GM21825 (cell line): ENCODE measurements at regions not wholly inside any gene's neighbourhood (a gene's known extent, or its start where the extent isn't known, plus 50 kb on each side); places are given as distances from the start of the nearest gene placed in this dataset.
"Not testable (repeated sequence)": the region's sequence is repeated elsewhere in the genome, so short reads cannot be mapped to it uniquely, and the experiment has no call there.

Experiments used
- ATAC-seq: cut with Tn5 transposase; IDR thresholded peaks from one replicate; pipeline ENCODE4 v1.9.1; 2021; ENCODE audit warnings: mild to moderate bottlenecking, moderate library complexity; ENCODE audit not compliant: unreplicated experiment

DNA sequence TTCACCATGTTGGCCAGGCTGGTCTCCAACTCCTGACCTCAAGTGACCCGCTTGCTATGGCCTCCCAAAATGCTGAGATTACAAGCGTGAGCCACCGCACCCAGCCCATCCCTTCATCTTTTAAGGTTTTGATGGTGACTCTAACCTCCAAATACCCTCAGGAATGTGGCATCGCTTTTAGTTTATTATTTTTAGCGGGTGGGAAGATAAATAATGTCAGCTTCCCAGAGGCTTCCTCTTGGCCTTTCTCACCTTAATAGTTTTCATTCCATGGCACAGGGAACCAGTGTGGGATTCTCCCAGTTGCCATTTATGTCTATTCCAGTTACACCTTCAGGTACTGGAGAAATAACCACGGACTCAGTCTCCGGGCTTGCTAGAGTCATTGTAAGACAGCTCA, 92.1 kb upstream of the LRRN2 start:
- no peak for ATAC-seq

DNA sequence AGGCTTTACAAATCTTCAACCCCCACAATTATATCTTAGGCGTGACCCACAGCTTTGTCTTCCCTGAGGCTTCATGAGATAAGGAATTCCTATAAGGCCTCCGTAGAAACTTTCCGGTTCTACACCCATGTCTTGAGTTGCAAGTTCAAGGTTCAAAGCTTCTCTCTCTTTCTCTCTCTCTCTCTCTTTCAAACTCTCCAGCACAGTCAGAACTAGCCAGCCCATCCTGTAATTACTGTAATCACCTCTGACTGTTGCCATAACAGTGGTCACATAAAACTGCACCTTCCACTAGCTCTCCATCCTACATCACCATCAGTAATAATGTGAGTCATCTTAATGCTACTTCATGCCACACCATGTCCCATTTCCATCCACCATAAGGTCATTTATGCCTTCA, 90.0 kb upstream of the NFASC start:
- no peak for ATAC-seq

DNA sequence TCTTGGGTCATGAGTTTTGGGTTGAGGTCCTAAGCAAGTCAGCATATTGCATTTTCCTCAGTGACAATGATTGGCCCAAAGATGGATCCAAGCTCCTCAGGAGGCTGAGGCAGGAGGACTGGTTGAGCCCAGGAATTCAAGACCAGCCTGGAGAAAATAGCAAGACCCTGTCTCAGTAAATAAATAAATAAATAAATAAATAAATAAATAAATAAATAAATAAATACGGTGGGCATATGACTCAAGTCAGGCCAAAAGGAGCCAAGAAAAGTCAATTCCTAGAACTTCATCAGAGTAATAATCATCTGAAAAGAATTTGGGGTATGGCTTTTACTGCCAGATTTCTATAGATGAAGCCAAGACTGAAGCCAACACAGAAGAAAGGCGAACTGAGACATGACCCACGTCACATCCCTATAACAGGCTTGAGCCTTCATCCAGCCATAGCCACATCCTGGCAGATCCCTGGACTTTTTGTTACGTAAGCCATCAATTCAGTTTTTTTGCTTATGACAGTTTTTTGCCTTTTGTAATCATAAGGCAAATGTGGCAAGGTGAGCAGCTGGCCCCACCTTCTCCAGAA, 88.5 kb upstream of the NFASC start:
- ATAC-seq = no peak

DNA sequence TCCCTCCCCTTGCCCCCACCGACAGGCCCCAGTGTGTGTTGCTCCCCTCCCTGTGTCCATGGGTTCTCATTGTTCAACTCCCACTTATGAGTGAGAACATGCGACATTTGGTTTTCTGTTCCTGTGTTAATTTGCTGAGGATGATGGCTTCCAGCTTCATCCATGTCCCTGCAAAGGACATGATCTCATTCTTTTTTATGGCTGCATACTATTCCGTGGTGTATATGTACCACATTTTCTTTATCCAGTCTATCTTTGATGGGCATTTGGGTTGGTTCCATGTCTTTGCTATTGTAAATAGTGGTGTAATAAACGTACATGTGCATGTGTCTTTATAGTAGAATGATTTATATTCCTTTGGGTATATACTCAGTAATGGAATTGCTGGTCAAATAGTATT, 85.6 kb upstream of the NFASC start:
- not testable (repeated sequence) for ATAC-seq

DNA sequence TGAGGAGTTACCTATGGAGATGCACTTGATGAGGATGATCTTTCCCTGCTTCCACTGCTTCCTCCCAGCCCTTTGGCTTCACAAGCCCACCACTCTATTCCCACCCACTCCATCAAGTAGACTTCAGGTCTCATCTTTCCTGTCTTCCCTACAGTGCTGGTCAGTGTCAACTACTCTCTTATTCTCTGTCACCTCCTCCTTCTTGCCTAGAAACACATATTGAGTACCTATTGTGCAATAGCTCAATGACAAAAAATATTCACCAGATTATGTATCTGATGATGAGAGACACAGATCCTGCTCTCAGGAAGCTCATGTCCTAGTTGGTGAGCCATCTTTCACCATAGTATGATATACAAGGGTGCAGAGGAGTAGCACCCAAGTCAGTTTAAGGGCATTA, 82.2 kb upstream of the NFASC start:
- ATAC-seq = no peak

DNA sequence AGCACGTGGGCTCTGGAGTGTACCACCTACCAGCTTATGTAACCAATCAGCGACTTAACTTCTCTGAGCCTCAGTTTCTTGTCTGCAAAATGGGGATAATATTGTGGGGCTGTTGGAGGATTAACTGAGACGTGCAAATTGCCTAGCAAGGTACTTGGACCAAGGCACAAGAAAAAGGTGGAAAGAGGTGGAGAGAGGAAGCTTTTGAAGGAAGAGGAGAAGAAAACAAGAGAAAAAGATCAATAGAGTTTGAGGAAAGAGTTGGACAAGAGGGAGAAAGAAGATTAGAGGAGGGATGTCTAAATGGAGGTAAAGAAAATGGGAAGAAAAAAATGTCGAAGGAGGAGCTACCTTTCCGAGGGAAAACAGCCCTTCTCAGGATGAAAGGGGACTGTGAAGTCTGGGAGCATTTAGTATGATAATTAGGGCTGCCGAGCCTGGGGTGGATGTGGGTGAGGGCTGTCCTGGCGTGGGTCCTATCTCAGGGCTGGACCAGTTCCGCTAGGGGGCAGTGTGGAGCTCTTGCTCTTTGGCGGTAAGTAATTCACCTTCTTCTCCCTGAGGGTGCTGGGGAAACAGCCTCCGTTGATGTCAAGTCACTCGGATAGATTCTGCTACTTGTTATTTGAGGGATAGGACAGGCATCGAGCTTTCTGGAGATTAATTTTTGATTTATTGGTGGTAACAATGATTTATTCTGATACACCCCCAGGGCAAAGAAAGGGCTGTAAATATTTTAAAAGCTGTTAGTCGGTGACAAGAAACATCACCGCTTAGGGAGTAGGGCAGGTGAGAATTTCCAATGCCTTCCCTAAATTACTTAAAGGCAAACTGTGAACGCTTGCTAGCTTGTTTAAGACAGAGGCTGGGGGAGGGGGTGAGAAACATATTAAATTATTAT, 79.0 kb upstream of the NFASC start:
- ATAC-seq = no peak

DNA sequence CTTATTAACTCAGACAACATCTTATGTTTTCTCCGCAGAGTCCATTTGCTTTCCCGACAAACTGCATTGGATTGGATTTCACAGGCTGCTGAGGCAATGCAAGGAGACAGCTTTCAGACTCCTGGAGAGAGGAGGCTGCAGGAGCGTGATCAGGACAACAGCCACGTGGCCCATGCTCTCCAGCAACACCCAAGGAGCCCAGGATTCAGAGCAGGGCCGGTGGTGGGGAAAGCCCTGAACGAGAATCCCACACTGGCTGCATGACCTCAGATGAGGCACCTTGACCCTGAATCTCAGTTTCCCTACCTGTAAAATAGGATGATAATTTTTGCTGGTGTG, 78.3 kb upstream of the NFASC start:
- ATAC-seq = no peak

DNA sequence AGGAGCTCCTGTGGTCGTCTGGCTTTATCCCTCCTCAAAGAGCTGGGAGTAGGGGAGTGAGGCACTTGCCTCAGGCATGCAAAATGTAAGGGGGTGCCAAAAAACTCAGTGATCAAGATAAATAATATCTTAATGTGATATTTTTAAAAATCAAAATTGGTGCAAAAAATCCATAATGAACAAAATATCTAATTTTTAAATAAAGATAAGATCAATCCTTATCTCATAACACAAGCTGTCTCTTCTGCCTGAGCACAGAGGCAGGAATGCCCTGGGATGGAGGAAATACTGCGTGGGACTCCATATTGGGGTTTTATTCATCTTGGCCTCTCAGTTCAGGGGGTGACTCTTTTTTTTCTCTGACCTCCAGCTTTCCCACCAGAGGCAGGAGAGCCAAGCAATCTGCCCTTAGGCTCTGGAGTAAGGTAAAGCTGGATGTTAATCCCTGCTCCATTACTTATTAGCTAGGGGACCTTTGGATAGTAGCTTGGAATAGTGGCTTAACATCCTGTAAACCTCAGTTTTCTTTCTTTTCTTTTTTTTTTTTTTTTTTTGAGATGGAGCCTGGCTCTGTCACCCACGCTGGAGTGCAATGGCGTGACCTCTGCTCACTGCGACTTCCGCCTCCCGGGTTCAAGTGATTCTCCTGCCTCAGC, 77.3 kb upstream of the NFASC start:
- no peak for ATAC-seq

DNA sequence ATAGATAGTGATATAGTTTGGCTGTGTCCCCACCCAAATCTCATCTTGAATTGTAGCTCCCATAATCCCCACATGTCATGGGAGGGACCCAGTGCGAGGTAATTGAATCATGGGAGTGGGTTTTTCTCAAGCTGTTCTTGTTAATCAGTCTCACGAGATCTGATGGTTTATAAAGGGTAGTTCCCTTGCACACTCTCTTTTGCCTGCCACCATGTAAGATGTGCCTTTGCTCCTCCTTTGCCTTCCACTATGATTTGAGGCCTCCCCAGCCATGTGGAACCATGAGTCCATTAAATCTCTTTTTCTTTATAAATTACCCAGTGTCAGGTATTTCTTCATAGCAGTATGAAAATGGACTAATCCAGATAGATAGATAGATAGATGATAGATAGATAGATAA, 73.8 kb upstream of the NFASC start:
- ATAC-seq = not testable (repeated sequence)

DNA sequence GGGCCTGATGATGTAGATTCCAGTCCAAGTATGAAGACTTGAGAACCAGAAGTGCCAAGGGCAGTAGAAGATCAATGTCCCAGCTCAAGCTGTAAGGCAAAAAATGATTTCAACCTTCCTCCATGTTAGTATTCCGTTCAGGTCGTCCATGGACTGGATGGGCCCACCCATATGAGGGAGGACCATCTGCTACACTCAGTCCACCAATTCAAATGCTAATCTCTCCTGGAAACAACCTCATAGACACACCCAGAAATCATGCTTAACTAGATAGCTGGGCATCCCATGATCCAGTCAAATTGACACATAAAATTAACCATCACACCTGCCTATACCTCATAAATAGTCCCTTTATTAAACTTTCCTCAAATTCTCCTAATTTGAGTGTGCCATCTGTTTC, 73.3 kb upstream of the NFASC start:
- ATAC-seq = no peak

DNA sequence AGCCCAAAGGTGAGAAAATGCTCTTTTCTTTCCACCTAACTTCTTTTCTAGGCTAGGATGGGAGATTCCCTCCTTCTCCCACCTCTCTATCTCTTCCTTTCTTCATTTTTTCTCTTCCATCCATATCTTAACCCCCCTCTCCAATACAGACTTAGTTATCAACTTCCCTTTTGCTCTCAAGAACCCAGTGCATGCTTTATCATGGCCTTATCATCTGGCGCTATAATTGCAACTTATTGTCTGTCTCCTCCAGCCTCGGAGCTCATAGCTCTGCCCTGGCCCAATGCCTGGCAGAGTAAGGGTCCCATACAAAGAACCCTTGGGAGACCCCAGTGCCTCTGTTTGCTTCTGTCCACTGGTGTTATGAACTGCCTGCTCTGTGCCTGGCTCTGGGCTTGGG, 71.0 kb upstream of the NFASC start:
- ATAC-seq = no peak

DNA sequence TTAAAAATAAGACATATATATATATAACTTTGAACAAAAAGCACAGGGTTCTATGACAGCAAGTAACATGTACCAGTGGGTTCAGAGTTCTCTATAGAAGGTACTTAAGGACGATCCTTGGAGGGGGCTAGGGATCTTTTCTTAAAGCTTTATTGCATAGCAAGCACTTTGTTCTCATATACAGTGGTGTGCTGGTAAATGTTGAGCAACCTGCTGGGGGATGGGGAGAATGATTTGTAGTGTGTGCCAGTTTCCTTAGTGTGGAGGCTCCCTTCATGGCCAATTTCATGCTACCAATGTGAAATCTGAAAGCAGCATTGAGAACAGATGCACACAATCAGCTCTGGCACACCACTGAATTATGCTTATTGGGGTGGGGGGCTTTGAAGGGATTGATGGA, 69.5 kb upstream of the NFASC start:
- no peak for ATAC-seq

DNA sequence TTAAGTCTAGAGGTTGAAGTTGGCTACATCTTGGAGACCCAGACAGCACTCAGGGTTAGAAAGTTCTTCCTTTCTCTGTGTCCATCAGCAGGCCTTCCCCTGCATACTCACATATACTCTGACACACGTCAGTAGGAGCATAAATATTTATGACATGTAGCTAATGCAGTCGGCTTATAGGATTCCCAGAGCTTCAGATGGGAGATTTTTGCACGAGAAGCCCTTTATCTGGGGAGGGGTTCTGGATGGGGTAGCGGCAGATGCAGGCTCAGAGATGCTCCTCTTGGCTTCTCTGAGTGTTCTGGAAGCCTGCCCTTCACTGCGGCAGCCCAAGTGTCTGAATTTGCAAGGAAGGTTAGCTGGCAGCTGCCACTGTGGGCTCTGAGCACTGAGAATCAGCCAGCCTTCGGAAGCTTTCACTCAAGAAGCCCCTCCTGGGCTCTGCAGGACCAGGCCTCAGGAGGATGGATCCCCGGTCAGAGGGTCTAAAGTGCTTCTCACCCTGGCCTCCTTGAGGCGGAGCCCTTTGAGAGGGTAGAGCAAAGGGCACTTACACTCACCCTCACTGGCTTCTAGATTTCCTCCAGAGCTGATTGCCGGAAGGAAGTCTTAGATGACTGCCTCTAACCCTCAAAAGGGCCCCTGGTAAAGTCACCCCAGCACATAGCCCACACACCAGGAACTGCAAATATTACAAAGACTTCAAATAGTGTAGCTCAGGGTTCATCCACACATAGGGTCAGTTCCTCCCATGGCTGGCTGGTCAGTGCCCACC, 68.1 kb upstream of the NFASC start:
- ATAC-seq = no peak

DNA sequence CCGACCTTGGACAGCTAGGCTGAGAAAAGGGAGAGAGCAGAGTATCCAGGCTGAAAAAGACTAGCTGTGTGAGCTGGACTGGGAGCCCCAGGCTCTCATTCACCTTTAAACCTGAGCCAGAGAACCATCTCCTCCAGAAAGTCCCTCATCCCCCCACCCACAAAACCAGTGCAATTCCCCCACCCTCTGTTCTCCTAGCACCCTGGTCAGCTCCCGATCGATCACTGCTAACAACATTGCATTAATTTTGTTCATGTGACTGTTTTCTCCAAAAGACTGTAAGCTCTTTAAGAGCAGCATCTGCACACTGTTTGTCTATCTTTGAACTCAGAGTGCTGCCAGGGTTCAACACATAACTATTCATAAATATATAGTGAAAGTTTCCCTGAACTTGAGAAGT, 67.1 kb upstream of the NFASC start:
- no peak for ATAC-seq

DNA sequence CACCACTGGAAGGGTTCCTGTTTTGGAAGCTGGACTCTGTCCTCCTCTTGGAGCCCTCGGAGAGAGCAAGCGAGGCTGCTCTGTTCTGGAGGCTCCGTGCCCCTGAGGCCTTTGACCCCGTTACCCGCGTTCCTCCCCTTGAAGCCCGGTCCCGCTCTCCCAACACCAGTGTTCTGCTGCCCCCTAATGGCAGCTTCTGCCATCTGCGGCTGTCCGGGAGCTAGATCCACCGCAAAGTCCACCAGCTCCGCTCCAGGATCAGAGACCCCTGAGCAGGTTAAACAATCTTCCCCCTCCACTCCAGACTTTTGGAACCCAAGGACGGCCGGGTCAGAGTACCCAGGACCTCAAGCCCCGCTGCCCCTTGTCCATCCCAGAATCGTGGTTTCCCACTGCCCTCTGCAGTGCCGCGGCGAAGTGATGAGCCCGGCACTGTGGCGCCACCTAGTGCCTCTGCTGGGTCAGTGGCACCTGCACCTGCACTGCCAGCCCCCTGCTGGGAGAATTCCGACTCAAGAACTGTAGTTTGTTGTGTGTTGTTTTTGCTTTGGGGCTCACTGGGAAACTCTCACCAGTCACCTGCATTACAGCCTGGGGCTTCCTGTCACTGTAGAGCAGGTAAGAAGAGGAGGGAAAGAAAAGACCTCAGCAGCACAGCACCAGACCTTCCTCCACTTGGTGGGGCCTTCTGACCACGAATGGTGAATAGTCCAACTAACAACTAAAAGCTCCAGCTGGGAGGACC, 63.5 kb upstream of the NFASC start:
- peak; percentile 80 for ATAC-seq

DNA sequence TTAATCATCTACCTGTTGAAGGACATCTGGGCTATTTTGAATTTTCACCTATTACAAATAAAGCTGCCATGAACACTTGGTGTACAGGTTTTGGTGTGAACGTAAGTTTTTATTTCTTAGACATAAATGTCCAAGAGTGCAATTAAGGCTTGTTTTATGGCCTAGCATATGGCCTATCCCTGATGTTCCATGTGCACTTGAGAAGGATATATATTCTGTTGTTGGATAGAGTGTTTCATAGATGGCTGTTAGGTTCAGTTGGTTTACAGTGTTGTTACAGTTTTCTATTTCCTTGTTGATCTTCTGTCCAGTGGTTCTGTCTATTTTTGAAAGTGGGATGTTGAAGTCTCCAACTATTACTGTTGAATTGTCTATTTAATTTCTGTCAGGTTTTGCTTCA, 61.2 kb upstream of the NFASC start:
- no peak for ATAC-seq

DNA sequence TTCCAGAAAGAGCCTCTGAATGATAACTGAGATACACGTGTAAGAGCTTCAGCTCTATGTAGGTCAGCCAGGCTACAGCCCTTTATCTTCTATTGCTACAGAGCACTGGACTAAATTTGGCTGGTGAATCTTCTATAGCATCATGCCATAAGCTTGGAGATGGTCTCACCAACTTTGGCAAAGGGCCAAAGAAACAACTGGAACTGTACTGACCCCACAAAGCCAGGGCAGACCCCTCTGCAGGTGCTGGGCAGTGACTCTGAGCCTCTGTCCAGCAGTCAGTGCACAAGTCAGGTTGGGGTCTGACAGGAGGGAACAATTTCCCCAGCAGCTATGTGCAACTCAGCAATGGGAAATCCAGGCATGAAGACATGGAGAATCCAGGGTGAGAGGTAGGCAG, 57.8 kb upstream of the NFASC start:
- no peak for ATAC-seq

DNA sequence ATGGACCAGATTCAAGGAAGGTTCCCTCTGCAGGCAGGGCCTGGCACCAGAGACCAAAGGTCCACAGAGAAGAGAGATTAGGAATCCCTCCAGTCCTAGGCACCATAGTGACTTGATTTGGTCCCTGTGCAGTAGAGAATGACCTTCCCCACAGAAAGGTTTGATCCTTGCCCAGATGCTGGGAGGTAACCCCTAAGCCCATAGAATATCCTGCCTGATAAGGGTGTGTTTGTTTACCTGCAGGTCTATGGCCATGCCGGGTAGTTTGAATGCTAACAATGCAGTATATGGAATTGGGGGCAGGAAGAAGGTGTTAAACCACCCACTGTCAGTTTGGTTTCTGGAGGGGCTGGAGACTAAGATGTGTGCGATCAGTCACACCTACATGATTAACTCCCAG, 57.1 kb upstream of the NFASC start:
- no peak for ATAC-seq

DNA sequence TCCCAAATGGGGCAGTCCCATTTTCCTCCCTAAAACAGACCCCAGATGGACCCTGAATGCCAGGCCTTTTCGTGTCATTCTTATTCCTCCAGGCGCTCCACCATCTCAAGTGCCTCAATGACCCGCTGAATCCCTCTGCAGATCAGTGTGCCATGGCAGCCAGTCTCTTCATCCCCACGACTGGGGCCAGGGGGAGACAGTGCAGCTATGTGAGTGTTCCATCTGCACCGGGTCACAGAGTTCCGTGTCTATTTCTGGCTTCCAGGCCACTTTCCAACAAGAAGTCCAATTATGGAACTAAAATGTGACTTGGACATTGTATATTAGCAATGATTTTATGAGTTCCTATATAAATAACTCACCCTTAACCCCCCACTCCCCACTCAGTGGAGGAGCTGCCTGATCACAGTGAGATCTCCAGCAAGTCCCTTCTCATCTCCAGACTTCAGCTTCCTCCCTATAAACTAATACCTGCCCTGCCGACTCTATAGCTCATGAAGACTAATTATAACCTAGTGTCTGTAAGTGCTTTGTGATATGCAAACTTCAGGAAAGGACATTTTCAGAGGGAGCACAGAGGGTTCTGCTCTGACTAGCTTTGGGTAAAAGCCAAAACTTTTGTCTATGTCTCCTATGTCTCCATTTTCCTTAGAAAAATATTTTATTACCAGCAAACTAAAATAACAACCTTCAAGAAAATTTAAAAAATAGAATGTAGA, 56.3 kb upstream of the NFASC start:
- no peak for ATAC-seq

DNA sequence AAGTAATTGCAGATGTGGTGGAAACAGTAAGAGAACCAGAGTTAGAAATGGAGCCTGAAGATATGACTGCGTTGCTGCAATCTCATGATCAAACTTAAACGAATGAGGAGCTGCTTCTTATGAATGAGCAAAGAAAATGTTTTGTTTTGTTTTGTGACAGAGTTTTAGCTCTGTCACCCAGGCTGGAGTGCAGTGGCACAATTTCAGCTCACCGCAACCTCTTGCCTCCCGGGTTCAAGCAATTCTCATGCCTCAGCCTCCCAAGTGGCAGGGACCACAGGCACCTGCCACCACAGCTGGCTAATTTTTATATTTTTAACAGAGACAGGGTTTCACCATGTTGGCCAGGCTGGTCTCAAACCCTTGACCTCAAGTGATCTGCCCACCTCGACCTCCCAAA, 53.3 kb upstream of the NFASC start:
- no peak for ATAC-seq
